ENCODE measurements at regions not wholly inside any gene's neighbourhood (a gene's known extent, or its start where the extent isn't known, plus 50 kb on each side); places are given as distances from the start of the nearest gene placed in this dataset.

GRCh38 chrX:122203399-122203798 is 980.7 kb upstream of the GRIA3 start:
- Histone ChIP-seq H3K36me3 (ENCODE audit: control insufficient read depth in 2 of 2, insufficient read depth in 1 of 2, low read length in 2 of 2) (no peaks in the 10 kb centered on the region), H3K4me1 (ENCODE audit: control insufficient read depth, insufficient read depth, low read length) (no peaks in the 10 kb centered on the region), H3K9me3 (ENCODE audit: control insufficient read depth, insufficient read depth, low read depth, low read length) (no peaks in the 10 kb centered on the region), H3K4me3 (ENCODE audit: low read depth, low read length) (no peak overlapping the region), H3K27ac (ENCODE audit: extremely low read depth, low read depth, low read length) (no peak overlapping the region)
- POLR2A ChIA-PET: no interaction called here
- CTCF ChIA-PET: no interaction called here
- no peak for TF ChIP-seq ZNF521 (tag by site-specific recombination; IDR thresholded peaks at IDR 0.05)
- no peak for TF ChIP-seq ZNF138 (tag by site-specific recombination; IDR thresholded peaks at IDR 0.05; ENCODE audit: borderline replicate concordance)
- no peak for TF ChIP-seq RBAK (tag by site-specific recombination; IDR thresholded peaks at IDR 0.05)
- TF ChIP-seq ZSCAN30 (tag by site-specific recombination; IDR thresholded peaks at IDR 0.05): no peak
- TF ChIP-seq ZNF362 (tag by site-specific recombination; IDR thresholded peaks at IDR 0.05): no peak
- no peak for TF ChIP-seq ZNF112 (tag by site-specific recombination; IDR thresholded peaks at IDR 0.05)
- TF ChIP-seq ZNF660 (tag by site-specific recombination; IDR thresholded peaks at IDR 0.05): no peak
- no peak for TF ChIP-seq ZNF600 (tag by site-specific recombination; IDR thresholded peaks at IDR 0.05)
- no peak for TF ChIP-seq ZNF391 (tag by site-specific recombination; IDR thresholded peaks at IDR 0.05; ENCODE audit: borderline replicate concordance, low read depth)
- TF ChIP-seq ZNF558 (tag by site-specific recombination; IDR thresholded peaks at IDR 0.05): no peak
- no peak for TF ChIP-seq ZNF146 (tag by site-specific recombination; IDR thresholded peaks at IDR 0.05)
- no peak for TF ChIP-seq YY2 (tag by site-specific recombination; IDR thresholded peaks at IDR 0.05)
- no peak for TF ChIP-seq ZNF169 (tag by site-specific recombination; IDR thresholded peaks at IDR 0.05)
- TF ChIP-seq ELK4 (IDR thresholded peaks at IDR 0.05; ENCODE audit: borderline replicate concordance, low read depth, low read length): no peak
- no peak for TF ChIP-seq ZNF23 (tag by site-specific recombination; IDR thresholded peaks at IDR 0.05; ENCODE audit: borderline replicate concordance)
- no peak for TF ChIP-seq SALL2 (tag by site-specific recombination; IDR thresholded peaks at IDR 0.05; ENCODE audit: borderline replicate concordance)
- no peak for TF ChIP-seq ZNF248 (tag by site-specific recombination; IDR thresholded peaks at IDR 0.05)

GRCh38 chrX:122218666-122219065 is 965.4 kb upstream of the GRIA3 start:
- H3K9me3 ChIP-seq (ENCODE audit: control insufficient read depth, insufficient read depth, low read depth, low read length): no peaks in the 10 kb centered on the region
- ChIA-PET CTCF (no interaction called here), POLR2A (no interaction called here)
- no peak for TF ChIP-seq ZNF223 (tag by site-specific recombination; IDR thresholded peaks at IDR 0.05)
- TF ChIP-seq ZNF341 (tag by site-specific recombination; IDR thresholded peaks at IDR 0.05; ENCODE audit: low read depth): no peak
- TF ChIP-seq ZNF211 (tag by site-specific recombination; IDR thresholded peaks at IDR 0.05; ENCODE audit: low read depth): no peak
- no peak for TF ChIP-seq ZNF292 (tag by site-specific recombination; IDR thresholded peaks at IDR 0.05; ENCODE audit: borderline replicate concordance, low read depth)
- TF ChIP-seq ZNF585B (tag by site-specific recombination; IDR thresholded peaks at IDR 0.05): no peak
- TF ChIP-seq ZNF692 (tag by site-specific recombination; IDR thresholded peaks at IDR 0.05): no peak
- TF ChIP-seq ZSCAN16 (tag by site-specific recombination; IDR thresholded peaks at IDR 0.05): no peak
- TF ChIP-seq ZNF426 (tag by site-specific recombination; IDR thresholded peaks at IDR 0.05): no peak
- TF ChIP-seq PRDM6 (tag by site-specific recombination; IDR thresholded peaks at IDR 0.05): no peak
- TF ChIP-seq ZSCAN5A (tag by site-specific recombination; IDR thresholded peaks at IDR 0.05): no peak
- TF ChIP-seq ZNF621 (tag by site-specific recombination; IDR thresholded peaks at IDR 0.05): no peak
- TF ChIP-seq ZNF830 (tag by site-specific recombination; IDR thresholded peaks at IDR 0.05; ENCODE audit: low read depth): no peak
- no peak overlapping the region for H3K4me3 ChIP-seq (ENCODE audit: low read depth, low read length)
- H3K27ac ChIP-seq (ENCODE audit: extremely low read depth, low read depth, low read length): no peak overlapping the region
- H3K36me3 ChIP-seq (ENCODE audit: control insufficient read depth in 2 of 2, insufficient read depth in 1 of 2, low read length in 2 of 2): no peaks in the 10 kb centered on the region
- H3K4me1 ChIP-seq (ENCODE audit: control insufficient read depth, insufficient read depth, low read length): no peaks in the 10 kb centered on the region
